Upper lobe of left lung (tissue), 4 donors: ENCODE measurements at regions not wholly inside any gene's neighbourhood (a gene's known extent, or its start where the extent isn't known, plus 50 kb on each side); places are given as distances from the start of the nearest gene placed in this dataset.

Source experiments
- CTCF ChIP-seq, 6 experiments: fragments of 450-650 bp in 4 of 6; fragments of 200-600 bp in 2 of 6; sonication (generic) in 2 of 6; IDR thresholded peaks; one replicate each; pipeline ENCODE4 v1.5.1; 2016 to 2019; ENCODE audit warnings: antibody characterized with exemption in 6 of 6
- EP300 ChIP-seq, 4 donors: sonication (generic); formaldehyde crosslinking; IDR thresholded peaks; one replicate each; pipeline ENCODE4 v1.5.1; 2017; ENCODE audit warnings: antibody characterized with exemption in 4 of 4, control low read depth in 2 of 4
- POLR2A ChIP-seq, 4 donors: fragments of 450-650 bp; IDR thresholded peaks; one replicate each; pipeline ENCODE4 v1.5.1; 2016 to 2017; ENCODE audit warnings: antibody characterized with exemption in 4 of 4, mild to moderate bottlenecking in 2 of 4
- POLR2AphosphoS5 ChIP-seq, 2 donors: sonication (generic); formaldehyde crosslinking; IDR thresholded peaks; one replicate each; pipeline ENCODE4 v1.5.1; 2017; ENCODE audit warnings: antibody characterized with exemption in 2 of 2

GRCh38 chr13:63436325-63436668 lies 2020.6 kb upstream of the PCDH20 start:
- TF ChIP-seq POLR2A (IDR thresholded peaks at IDR 0.05) (no peak), CTCF (IDR thresholded peaks at IDR 0.05) (no peak), EP300 (IDR thresholded peaks at IDR 0.05) (no peak), POLR2AphosphoS5 (IDR thresholded peaks at IDR 0.05) (no peak)
